ENCODE measurements at regions not wholly inside any gene's neighbourhood (a gene's known extent, or its start where the extent isn't known, plus 50 kb on each side); places are given as distances from the start of the nearest gene placed in this dataset.

GRCh38 chr2:59342166-59342565, 1101.0 kb upstream of the FANCL start:
- TF ChIP-seq CTCF (IDR thresholded peaks at IDR 0.05) (no peak), POLR2A (IDR thresholded peaks at IDR 0.05) (no peak)
